H1 (cell line): ENCODE measurements at regions not wholly inside any gene's neighbourhood (a gene's known extent, or its start where the extent isn't known, plus 50 kb on each side); places are given as distances from the start of the nearest gene placed in this dataset.

Experiments
- CTCF ChIA-PET: fragments of 300-600 bp; sonication (Branson Sonifier 250); formaldehyde crosslinking; loops from one replicate; lab custom pipeline; 2021; ENCODE audit not compliant: partially characterized antibody; lab: Charles Lee
- POLR2A ChIA-PET: fragments of 300-600 bp; sonication (Branson Sonifier 250); formaldehyde crosslinking; loops from one replicate; lab custom pipeline; 2021; ENCODE audit warnings: inconsistent platforms; ENCODE audit not compliant: partially characterized antibody; lab: Charles Lee
- DNase-seq, 2 experiments: peaks; one replicate each; pipeline versions ENCODE4 v3.0.0 to v3.0.0-alpha.2; 2010 to 2022; ENCODE audit warnings: low spot score in 2 of 2, low read depth in 1 of 2, mixed read lengths in 1 of 2
- FAIRE-seq: peaks from 2 replicates; lab custom pipeline; 2011; peaks lifted over from hg19 to GRCh38; lab: Jason Lieb, UNC
- H2AFZ ChIP-seq: 2 replicates; pipeline ENCODE4 v1.8.1; 2012; ENCODE audit warnings: low read length, inconsistent platforms
- H2AK5ac ChIP-seq: 2 replicates; pipeline ENCODE4 v1.6.1; 2013; ENCODE audit warnings: low read depth, low read length
- H2BK120ac ChIP-seq: replicated peaks from 2 replicates; pipeline ENCODE3; 2013; ENCODE audit warnings: low read depth, low read length, inconsistent platforms
- H2BK12ac ChIP-seq: 2 replicates; pipeline ENCODE4 v1.6.1; 2013; ENCODE audit warnings: low read depth, low read length
- H2BK15ac ChIP-seq: 2 replicates; pipeline ENCODE4 v1.6.1; 2013; ENCODE audit warnings: low read length
- H2BK20ac ChIP-seq: 2 replicates; pipeline ENCODE4 v1.6.1; 2013; ENCODE audit warnings: low read length
- H2BK5ac ChIP-seq: 2 replicates; pipeline ENCODE4 v1.6.1; 2013; ENCODE audit warnings: low read depth, low read length
- H3K14ac ChIP-seq: 2 replicates; pipeline ENCODE4 v1.6.1; 2013; ENCODE audit warnings: inconsistent platforms; ENCODE audit not compliant: insufficient read length
- H3K18ac ChIP-seq: 2 replicates; pipeline ENCODE4 v1.6.1; 2013; ENCODE audit warnings: low read length; ENCODE audit errors: extremely low read depth
- H3K23ac ChIP-seq: 2 replicates; pipeline ENCODE4 v1.6.1; 2013; ENCODE audit warnings: inconsistent platforms; ENCODE audit not compliant: insufficient read length
- H3K23me2 ChIP-seq: 2 replicates; pipeline ENCODE4 v1.6.1; 2013; ENCODE audit warnings: low read depth, low read length
- H3K27ac ChIP-seq: 2 replicates; pipeline ENCODE4 v1.6.1; 2011; ENCODE audit warnings: low read depth, low read length, inconsistent platforms
- H3K27me3 ChIP-seq, 4 experiments: replicated peaks in 1 of 4; 1 replicate in 1 of 4; 2 replicates in 3 of 4; pipeline versions ENCODE4 v1.6.1 to v1.8.1; 2011 to 2013; ENCODE audit warnings: low read length in 3 of 4, mild to moderate bottlenecking in 3 of 4, inconsistent platforms in 2 of 4, mixed read lengths in 2 of 4, moderate library complexity in 1 of 4; ENCODE audit not compliant: control insufficient read depth in 3 of 4, insufficient read depth in 3 of 4; ENCODE audit errors: extremely low read depth in 1 of 4
- H3K36me3 ChIP-seq, 4 experiments: 2 replicates each; pipeline versions ENCODE4 v1.6.1 to v1.8.1; 2011 to 2013; ENCODE audit warnings: mild to moderate bottlenecking in 4 of 4, low read length in 3 of 4, moderate library complexity in 2 of 4, control low read depth in 1 of 4, inconsistent platforms in 1 of 4; ENCODE audit not compliant: insufficient read depth in 4 of 4, control insufficient read depth in 2 of 4
- H3K4ac ChIP-seq: replicated peaks from 2 replicates; pipeline ENCODE3; 2013; ENCODE audit warnings: low read length, low read depth, mixed read lengths, inconsistent platforms; ENCODE audit not compliant: insufficient read length
- H3K4me1 ChIP-seq, 4 experiments: replicated peaks in 1 of 4; 1 replicate in 1 of 4; 2 replicates in 3 of 4; pipeline versions ENCODE4 v1.6.1 to v1.8.1; 2011 to 2013; ENCODE audit warnings: low read length in 3 of 4, inconsistent platforms in 2 of 4, mixed read lengths in 1 of 4; ENCODE audit not compliant: insufficient read depth in 4 of 4, control insufficient read depth in 3 of 4
- H3K4me2 ChIP-seq, 2 experiments: 2 replicates each; pipeline versions ENCODE4 v1.6.1 to v1.8.1; 2011 to 2013; ENCODE audit warnings: low read depth in 2 of 2, low read length in 2 of 2, control low read depth in 1 of 2, inconsistent platforms in 1 of 2, mild to moderate bottlenecking in 1 of 2; ENCODE audit not compliant: insufficient read depth in 1 of 2
- H3K4me3 ChIP-seq, 4 experiments: fragments of 200-600, 300-600 bp in 1 of 4; sonication (generic), shearing (Covaris generic), sonication (Bioruptor Twin) in 1 of 4; 2 replicates each; pipeline versions ENCODE4 v1.5.1 to v1.8.1; 2011 to 2016; ENCODE audit warnings: low read length in 4 of 4, low read depth in 3 of 4, control low read depth in 2 of 4, inconsistent platforms in 2 of 4, mild to moderate bottlenecking in 2 of 4, mixed read lengths in 1 of 4, moderate library complexity in 1 of 4; ENCODE audit not compliant: insufficient read depth in 2 of 4; ENCODE audit errors: extremely low read depth in 1 of 4
- H3K56ac ChIP-seq: replicated peaks from 2 replicates; pipeline ENCODE3; 2013; ENCODE audit warnings: low read depth, mild to moderate bottlenecking, mixed read lengths, low read length, inconsistent platforms; ENCODE audit not compliant: insufficient read length
- H3K79me1 ChIP-seq: 2 replicates; pipeline ENCODE4 v1.6.1; 2013; ENCODE audit warnings: low read depth, low read length, control low read depth
- H3K79me2 ChIP-seq, 2 experiments: 2 replicates each; pipeline versions ENCODE4 v1.6.1 to v1.8.1; 2012 to 2013; ENCODE audit warnings: low read length in 2 of 2, mild to moderate bottlenecking in 2 of 2, inconsistent platforms in 1 of 2; ENCODE audit not compliant: insufficient read depth in 2 of 2, control insufficient read depth in 1 of 2
- H3K9ac ChIP-seq, 4 experiments: replicated peaks in 1 of 4; 1 replicate in 1 of 4; 2 replicates in 3 of 4; pipeline versions ENCODE4 v1.6.1 to v1.8.1; 2011 to 2013; ENCODE audit warnings: low read depth in 3 of 4, low read length in 3 of 4, control low read depth in 2 of 4, mild to moderate bottlenecking in 2 of 4, moderate library complexity in 2 of 4, inconsistent platforms in 1 of 4; ENCODE audit errors: extremely low read depth in 1 of 4
- H3K9me3 ChIP-seq, 2 experiments: 2 replicates each; pipeline versions ENCODE4 v1.6.1 to v1.8.1; 2012 to 2013; ENCODE audit warnings: mild to moderate bottlenecking in 2 of 2, moderate library complexity in 2 of 2, control low read depth in 1 of 2, inconsistent platforms in 1 of 2, low read depth in 1 of 2, low read length in 1 of 2, mixed read lengths in 1 of 2; ENCODE audit not compliant: insufficient read depth in 2 of 2
- H4K20me1 ChIP-seq, 2 experiments: replicated peaks in 1 of 2; 2 replicates each; pipeline versions ENCODE3 to v1.8.1; 2011 to 2013; ENCODE audit warnings: inconsistent platforms in 2 of 2, low read length in 2 of 2, mild to moderate bottlenecking in 1 of 2; ENCODE audit not compliant: insufficient read depth in 2 of 2, control insufficient read depth in 1 of 2
- H4K5ac ChIP-seq: 2 replicates; pipeline ENCODE4 v1.6.1; 2013; ENCODE audit warnings: low read length, low read depth, mixed read lengths, inconsistent platforms; ENCODE audit not compliant: insufficient read length
- H4K8ac ChIP-seq: 2 replicates; pipeline ENCODE4 v1.8.0; 2013; ENCODE audit warnings: mild to moderate bottlenecking, moderate library complexity, low read length, inconsistent platforms; ENCODE audit not compliant: insufficient read depth; ENCODE audit errors: extremely low read depth
- H4K91ac ChIP-seq: replicated peaks from 2 replicates; pipeline ENCODE3; 2013; ENCODE audit warnings: low read length, mixed read lengths, inconsistent platforms; ENCODE audit not compliant: insufficient read length
- BACH1 ChIP-seq: IDR thresholded peaks from 2 replicates; pipeline ENCODE4 v1.6.1; 2012; ENCODE audit warnings: low read length, improper control_type of control experiment
- BRCA1 ChIP-seq: IDR thresholded peaks from 2 replicates; pipeline ENCODE4 v1.6.1; 2012; ENCODE audit warnings: low read depth, low read length, improper control_type of control experiment
- CREB1 ChIP-seq: IDR thresholded peaks from 2 replicates; pipeline ENCODE4 v1.6.1; 2012; ENCODE audit warnings: inconsistent platforms
- CTBP2 ChIP-seq: IDR thresholded peaks from 2 replicates; pipeline ENCODE4 v1.7.0; 2011; ENCODE audit warnings: borderline replicate concordance, mild to moderate bottlenecking, moderate library complexity, mixed read lengths, low read length; ENCODE audit not compliant: insufficient read depth, insufficient read length
- GTF2F1 ChIP-seq: IDR thresholded peaks from 2 replicates; pipeline ENCODE4 v1.6.1; 2012; ENCODE audit warnings: low read depth, low read length, improper control_type of control experiment, borderline replicate concordance
- HDAC6 ChIP-seq: IDR thresholded peaks from one replicate; pipeline ENCODE4 v1.7.1; 2012; ENCODE audit warnings: low read depth, mild to moderate bottlenecking, inconsistent platforms, low read length, moderate library complexity
- JUND ChIP-seq: IDR thresholded peaks from 2 replicates; pipeline ENCODE4 v1.6.1; 2011; ENCODE audit warnings: mild to moderate bottlenecking, improper control_type of control experiment, low read length
- MAX ChIP-seq: IDR thresholded peaks from 2 replicates; pipeline ENCODE4 v1.6.1; 2012; ENCODE audit warnings: inconsistent platforms
- NRF1 ChIP-seq: IDR thresholded peaks from 2 replicates; pipeline ENCODE4 v1.6.1; 2011; ENCODE audit warnings: mild to moderate bottlenecking, low read depth, low read length, improper control_type of control experiment
- PHF8 ChIP-seq: fragments of 200-600 bp; sonication (generic); conservative IDR thresholded peaks from 2 replicates; pipeline ENCODE4 v1.7.1; 2012; ENCODE audit warnings: low read depth, mild to moderate bottlenecking, inconsistent platforms, low read length, moderate library complexity
- SAP30 ChIP-seq: fragments of 300-600 bp; sonication (generic); IDR thresholded peaks from 2 replicates; pipeline ENCODE4 v1.7.1; 2012; ENCODE audit warnings: low read length, moderate library complexity, mild to moderate bottlenecking, inconsistent platforms; ENCODE audit not compliant: insufficient read depth, insufficient replicate concordance
- SP2 ChIP-seq: IDR thresholded peaks from 2 replicates; pipeline ENCODE4 v1.6.1; 2012; ENCODE audit warnings: mild to moderate bottlenecking, low read length, inconsistent platforms
- SP4 ChIP-seq: IDR thresholded peaks from 2 replicates; pipeline ENCODE4 v1.6.1; 2012; ENCODE audit warnings: low read length, inconsistent platforms
- TBP ChIP-seq: IDR thresholded peaks from 2 replicates; pipeline ENCODE4 v1.6.1; 2011; ENCODE audit warnings: low read depth, low read length, improper control_type of control experiment
- USF2 ChIP-seq: IDR thresholded peaks from 2 replicates; pipeline ENCODE4 v1.6.1; 2011; ENCODE audit warnings: low read length, improper control_type of control experiment

DNA sequence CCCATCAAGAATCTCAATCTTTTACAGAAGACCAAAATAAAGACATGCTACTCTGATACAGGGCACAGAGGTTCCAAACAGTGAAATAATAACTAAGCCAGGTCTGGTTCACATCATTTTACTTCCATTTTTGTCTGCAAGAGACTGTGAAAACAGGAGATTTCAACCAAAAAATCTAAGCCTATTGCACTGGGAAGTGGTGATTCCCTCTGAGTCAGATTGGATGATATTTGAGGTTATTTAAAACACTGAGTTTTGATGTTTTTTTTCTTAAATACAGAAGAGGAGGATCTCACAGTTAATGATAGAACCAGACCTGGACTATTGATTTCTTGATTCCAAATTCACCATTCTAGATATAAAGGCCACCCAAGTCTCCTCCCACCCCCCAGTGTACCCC, 117.3 kb upstream of the FAM20A start:
- H3K36me3 ChIP-seq, result no peaks in the 10 kb centered on the region
- no peak overlapping the region for H2BK120ac ChIP-seq
- no peak overlapping the region for H4K5ac ChIP-seq
- no peak overlapping the region for H2BK5ac ChIP-seq
- H4K20me1 ChIP-seq, result no peaks in the 10 kb centered on the region
- no peaks in the 10 kb centered on the region for H3K9me3 ChIP-seq
- no peak overlapping the region for H3K14ac ChIP-seq
- 0 out of 2 replicates have a peak overlapping the region, but pooled peaks have one; percentile 14 for H2AFZ ChIP-seq
- no peak overlapping the region for H2BK12ac ChIP-seq
- H3K23ac ChIP-seq, result no peak overlapping the region
- no peak overlapping the region for H3K4me3 ChIP-seq
- no peaks in the 10 kb centered on the region for H3K23me2 ChIP-seq
- no peak overlapping the region for H3K27ac ChIP-seq
- ChIA-PET POLR2A (no interaction called here), CTCF (interaction anchor here (0.7 kb wide), 1 partner anchor 367 kb away, joined by 3 read pairs; no protein-coding TSS in a partner anchor)
- H2BK15ac ChIP-seq, result no peak overlapping the region
- H3K4ac ChIP-seq, result no peak overlapping the region
- H3K18ac ChIP-seq, result no peak overlapping the region
- H3K79me1 ChIP-seq, result no peaks in the 10 kb centered on the region
- H4K91ac ChIP-seq, result no peak overlapping the region
- no peak overlapping the region for H2BK20ac ChIP-seq
- no peaks in the 10 kb centered on the region for H3K27me3 ChIP-seq
- no peak overlapping the region for H2AK5ac ChIP-seq
- H3K4me2 ChIP-seq, result no peak overlapping the region
- H4K8ac ChIP-seq, result no peak overlapping the region
- DNase-seq, result no peak
- no peak for FAIRE-seq
- no peak overlapping the region for H3K9ac ChIP-seq
- no peaks in the 10 kb centered on the region for H3K4me1 ChIP-seq
- H3K79me2 ChIP-seq, result no peaks in the 10 kb centered on the region
- no peak overlapping the region for H3K56ac ChIP-seq
- TF ChIP-seq MAX, result no peak
- TF ChIP-seq GTF2F1, result no peak
- no peak for TF ChIP-seq BACH1
- TF ChIP-seq SP4, result no peak
- no peak for TF ChIP-seq HDAC6
- TF ChIP-seq CREB1, result no peak
- TF ChIP-seq TBP, result no peak
- no peak for TF ChIP-seq SP2
- TF ChIP-seq PHF8, result no peak
- no peak for TF ChIP-seq USF2
- no peak for TF ChIP-seq JUND
- TF ChIP-seq CTBP2, result no peak
- no peak for TF ChIP-seq NRF1
- no peak for TF ChIP-seq SAP30
- no peak for TF ChIP-seq BRCA1
